B cell (primary cell): ENCODE measurements at regions not wholly inside any gene's neighbourhood (a gene's known extent, or its start where the extent isn't known, plus 50 kb on each side); places are given as distances from the start of the nearest gene placed in this dataset.

Source experiments
- ATAC-seq: fragments of 200-7000 bp; cut with Tn5 transposase; one replicate; pipeline ENCODE4 v1.10.0; 2021; ENCODE audit warnings: low read depth, mild to moderate bottlenecking, moderate number of reproducible peaks, moderate library complexity
- CTCF ChIA-PET: fragments of 350-600 bp; sonication (Branson Sonifier 250); formaldehyde crosslinking; loops from one replicate; lab custom pipeline; 2021; ENCODE audit warnings: antibody characterized with exemption, inconsistent platforms; lab: Charles Lee
- POLR2A ChIA-PET: fragments of 350-600 bp; sonication (Branson Sonifier 250); formaldehyde crosslinking; loops from one replicate; lab custom pipeline; 2021; ENCODE audit warnings: antibody characterized with exemption; lab: Charles Lee
- DNase-seq: peaks from one replicate; pipeline ENCODE4 v3.0.0; 2013
- H2AFZ ChIP-seq: 2 replicates; pipeline ENCODE4 v1.6.1; 2012; ENCODE audit warnings: mild to moderate bottlenecking, low read depth, low read length; ENCODE audit not compliant: insufficient read depth, poor library complexity, severe bottlenecking
- H3K27ac ChIP-seq, 2 donors: 1 replicate in 1 of 2; 2 replicates in 1 of 2; pipeline ENCODE4 v1.5.1; 2012 to 2013; ENCODE audit warnings: low read length in 2 of 2, mild to moderate bottlenecking in 2 of 2, moderate library complexity in 1 of 2
- H3K27me3 ChIP-seq, 4 experiments: fragments of 200-600 bp in 1 of 4; sonication (generic) in 1 of 4; replicated peaks in 1 of 4; 1 replicate in 2 of 4; 2 replicates in 2 of 4; pipeline versions ENCODE4 v1.6.1 to v1.7.0; 2013 to 2016; ENCODE audit warnings: low read length in 3 of 4, mild to moderate bottlenecking in 2 of 4, mixed read lengths in 1 of 4, moderate library complexity in 1 of 4; ENCODE audit not compliant: insufficient read depth in 4 of 4, control insufficient read depth in 3 of 4; ENCODE audit errors: control extremely low read depth in 1 of 4
- H3K36me3 ChIP-seq, 2 experiments: replicated peaks in 1 of 2; 1 replicate in 1 of 2; 2 replicates in 1 of 2; pipeline versions ENCODE4 v1.6.1 to v1.7.1; 2013; ENCODE audit warnings: low read length in 1 of 2; ENCODE audit not compliant: insufficient read depth in 2 of 2, control insufficient read depth in 1 of 2; ENCODE audit errors: control extremely low read depth in 1 of 2, extremely low read depth in 1 of 2
- H3K4me1 ChIP-seq, 2 donors: fragments of 200-600 bp in 1 of 2; sonication (generic) in 1 of 2; 1 replicate in 1 of 2; 2 replicates in 1 of 2; pipeline versions ENCODE4 v1.5.1 to v1.6.1; 2013 to 2017; ENCODE audit warnings: low read length in 2 of 2; ENCODE audit not compliant: control insufficient read depth in 2 of 2, insufficient read depth in 2 of 2
- H3K4me2 ChIP-seq: replicated peaks from 2 replicates; pipeline ENCODE3; 2012; ENCODE audit warnings: mild to moderate bottlenecking, low read depth, low read length; ENCODE audit not compliant: poor library complexity, severe bottlenecking
- H3K4me3 ChIP-seq, 5 experiments: fragments of 200-600 bp in 1 of 5; sonication (generic) in 1 of 5; 1 replicate in 3 of 5; 2 replicates in 2 of 5; pipeline versions ENCODE4 v1.5.1 to v1.7.0; 2011 to 2016; ENCODE audit warnings: low read length in 4 of 5, mild to moderate bottlenecking in 4 of 5, low read depth in 2 of 5, control low read depth in 1 of 5, moderate library complexity in 1 of 5; ENCODE audit not compliant: insufficient read depth in 1 of 5; ENCODE audit errors: control extremely low read depth in 1 of 5, extremely low read depth in 1 of 5
- H3K79me2 ChIP-seq: fragments of 200-600 bp; sonication (generic); one replicate; pipeline ENCODE4 v1.6.0; 2016; ENCODE audit warnings: low read length; ENCODE audit not compliant: control insufficient read depth, insufficient read depth
- H3K9ac ChIP-seq: fragments of 200-600 bp; sonication (generic); 2 replicates; pipeline ENCODE4 v1.6.1; 2017; ENCODE audit warnings: mild to moderate bottlenecking, low read length, moderate library complexity
- H3K9me3 ChIP-seq, 3 donors: one replicate each; pipeline versions ENCODE4 v1.6.1 to v1.7.1; 2013; ENCODE audit warnings: low read length in 2 of 3; ENCODE audit not compliant: control insufficient read depth in 2 of 3, insufficient read depth in 1 of 3; ENCODE audit errors: control extremely low read depth in 1 of 3
- H4K20me1 ChIP-seq: 2 replicates; pipeline ENCODE4 v1.6.0; 2012; ENCODE audit warnings: mild to moderate bottlenecking, low read length; ENCODE audit not compliant: insufficient read depth, control insufficient read depth, poor library complexity, severe bottlenecking
- H3K27ac Mint-ChIP-seq: one replicate; pipeline ENCODE4 v1.8.0; 2021; ENCODE audit warnings: mixed read lengths
- H3K27me3 Mint-ChIP-seq: one replicate; pipeline ENCODE4 v1.8.0; 2021; ENCODE audit warnings: mixed read lengths
- H3K4me1 Mint-ChIP-seq: one replicate; pipeline ENCODE4 v1.8.0; 2021; ENCODE audit warnings: mixed read lengths
- H3K4me3 Mint-ChIP-seq: one replicate; pipeline ENCODE4 v1.8.0; 2021; ENCODE audit warnings: mixed read lengths
- H3K9me3 Mint-ChIP-seq: one replicate; pipeline ENCODE4 v1.8.0; 2022; ENCODE audit warnings: mixed read lengths; ENCODE audit not compliant: insufficient read depth
- CTCF ChIP-seq: fragments of 200-600 bp; IDR thresholded peaks from one replicate; pipeline ENCODE4 v1.8.0; 2022; ENCODE audit warnings: antibody characterized with exemption, mild to moderate bottlenecking
- EZH2 ChIP-seq: IDR thresholded peaks from 2 replicates; pipeline ENCODE4 v1.6.1; 2012; ENCODE audit warnings: borderline replicate concordance, low read depth, mild to moderate bottlenecking, moderate library complexity, low read length; ENCODE audit not compliant: insufficient read depth, poor library complexity, severe bottlenecking
- WGBS: methylation state at CpG from one replicate; pipeline ENCODE4 v1.1.5; 2013; ENCODE audit warnings: missing lambda C conversion rate; ENCODE audit not compliant: insufficient coverage; 5-methylcytosine and 5-hydroxymethylcytosine counted together
- intact Hi-C: fragments of 100-400 bp; cut with micrococcal nuclease; formaldehyde crosslinking; loops from one replicate; pipeline ENCODE4 v1.10.0; 2022

DNA sequence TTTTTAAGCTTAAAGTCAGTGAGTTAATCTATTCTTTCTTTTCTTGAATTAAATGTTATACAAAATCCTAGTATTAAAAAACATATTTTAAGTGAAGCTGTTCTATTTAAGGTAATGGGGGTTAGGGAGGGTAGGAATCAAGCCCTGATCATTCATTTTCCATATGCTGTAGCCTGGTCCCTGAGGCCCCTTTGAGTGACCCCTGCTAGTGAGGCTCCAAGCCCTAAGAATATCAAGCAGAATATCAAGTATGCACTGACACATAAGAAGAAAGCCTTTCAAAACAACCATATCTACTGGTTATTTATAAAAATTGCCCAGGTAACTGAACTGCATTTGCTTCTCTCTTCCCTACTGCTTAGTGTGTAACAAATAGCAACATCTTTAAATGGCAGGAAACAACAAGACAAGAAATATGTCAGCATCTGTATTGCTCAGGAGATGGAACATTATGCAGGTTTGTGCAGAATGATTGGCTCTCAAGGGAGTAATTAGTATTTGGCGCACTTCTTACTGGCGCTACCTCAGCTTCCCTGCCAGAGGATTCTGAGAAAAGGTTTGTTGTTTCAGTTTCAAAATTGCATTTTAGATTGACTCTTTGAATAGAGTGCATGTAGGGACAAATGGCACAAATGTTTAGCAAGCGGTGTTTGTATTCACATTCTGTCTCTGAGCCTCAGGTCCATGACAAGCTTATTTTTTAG lies 223.0 kb downstream of the DUSP6 start:
- Histone ChIP-seq H3K27ac (no peak overlapping the region), H2AFZ (no peak overlapping the region), H3K9me3 (peaks cover 0 to 1% (median 0%) of the 10 kb centered on the region in 3 donors), H3K9ac (no peak overlapping the region), H3K36me3 (no peaks in the 10 kb centered on the region), H3K4me3 (no peak overlapping the region), H3K27me3 (no peaks in the 10 kb centered on the region), H3K4me2 (no peak overlapping the region), H3K79me2 (no peaks in the 10 kb centered on the region), H3K4me1 (no peaks in the 10 kb centered on the region), H4K20me1 (no peaks in the 10 kb centered on the region)
- ATAC-seq = no peak
- ChIA-PET CTCF (no interaction called here), POLR2A (no interaction called here)
- Mint-ChIP-seq H3K4me3 (no peak overlapping the region), H3K9me3 (no peaks in the 10 kb centered on the region), H3K27me3 (no peaks in the 10 kb centered on the region), H3K4me1 (peaks cover 2% of the 10 kb centered on the region), H3K27ac (no peak overlapping the region)
- WGBS = 82% methylated on average over 2 of the region's 3 CpGs
- no peak for DNase-seq
- TF ChIP-seq CTCF (no peak), EZH2 (no peak)
- intact Hi-C loops = no loop called here

GRCh38 chr12:89126712-89127111 lies 225.6 kb downstream of the DUSP6 start:
- peaks cover 2% of the 10 kb centered on the region for H3K4me1 Mint-ChIP-seq
- ChIA-PET POLR2A (no interaction called here), CTCF (no interaction called here)
- H3K4me3 Mint-ChIP-seq = no peak overlapping the region
- Histone ChIP-seq H2AFZ (no peak overlapping the region), H3K79me2 (no peaks in the 10 kb centered on the region), H3K27ac (no peak overlapping the region), H3K36me3 (no peaks in the 10 kb centered on the region), H3K4me1 (no peaks in the 10 kb centered on the region), H3K4me3 (no peak overlapping the region), H3K4me2 (no peak overlapping the region), H3K27me3 (no peaks in the 10 kb centered on the region), H3K9ac (no peak overlapping the region), H3K9me3 (no peaks in the 10 kb centered on the region), H4K20me1 (no peaks in the 10 kb centered on the region)
- intact Hi-C loops = no loop called here
- H3K9me3 Mint-ChIP-seq = no peaks in the 10 kb centered on the region
- ATAC-seq = no peak
- peaks cover 4% of the 10 kb centered on the region for H3K27me3 Mint-ChIP-seq
- H3K27ac Mint-ChIP-seq = no peak overlapping the region
- no peak for DNase-seq
- TF ChIP-seq CTCF (no peak), EZH2 (no peak)
- WGBS = 100% methylated on average over 1 of the region's 3 CpGs
